ENCODE measurements at regions not wholly inside any gene's neighbourhood (a gene's known extent, or its start where the extent isn't known, plus 50 kb on each side); places are given as distances from the start of the nearest gene placed in this dataset.

- Histone ChIP-seq H3K36me3 (no peaks in the 10 kb centered on the region), H3K9me3 (no peaks in the 10 kb centered on the region), H3K27me3 (no peaks in the 10 kb centered on the region), H3K4me1 (no peaks in the 10 kb centered on the region), H3K27ac (no peak overlapping the region), H3K4me3 (no peak overlapping the region)
- TF ChIP-seq CTCF (IDR thresholded peaks at IDR 0.05) = no peak
- TF ChIP-seq POLR2A (IDR thresholded peaks at IDR 0.05) = no peak
- intact Hi-C loops (cut with DNase I) = loop anchor here in 1 of 2 donors (10.0 kb wide), 1 partner anchor 565 kb away; no protein-coding TSS in a partner anchor
- ATAC-seq (no peak), DNase-seq (no peak)
- WGBS (ENCODE audit: insufficient coverage, low coverage, low lambda C conversion rate, missing lambda C conversion rate) = 93% methylated on average over 5 of the region's 18 CpGs
Measured at GRCh38 chr11:70829134-70829885, 423.1 kb downstream of the SHANK2 start.

- H3K27me3 ChIP-seq = no peaks in the 10 kb centered on the region
- DNase-seq (no peak), ATAC-seq (no peak)
- H3K4me1 ChIP-seq = no peaks in the 10 kb centered on the region
- 63% methylated on average over 8 of the region's 9 CpGs for WGBS (ENCODE audit: insufficient coverage, low coverage, low lambda C conversion rate, missing lambda C conversion rate)
- TF ChIP-seq CTCF (IDR thresholded peaks at IDR 0.05) = no peak
- no peak for TF ChIP-seq POLR2A (IDR thresholded peaks at IDR 0.05)
- intact Hi-C loops (cut with DNase I) = loop anchor here in 1 of 2 donors (10.0 kb wide), 1 partner anchor 565 kb away; no protein-coding TSS in a partner anchor
- no peaks in the 10 kb centered on the region for H3K9me3 ChIP-seq
- H3K27ac ChIP-seq = no peak overlapping the region
- H3K36me3 ChIP-seq = no peaks in the 10 kb centered on the region
- no peak overlapping the region for H3K4me3 ChIP-seq
Measured at GRCh38 chr11:70829886-70830272, 422.5 kb downstream of the SHANK2 start.

GRCh38 chr11:70833011-70833410 is 419.4 kb downstream of the SHANK2 start:
- Histone ChIP-seq H3K27me3 (no peaks in the 10 kb centered on the region), H3K4me1 (no peaks in the 10 kb centered on the region), H3K36me3 (no peaks in the 10 kb centered on the region), H3K9me3 (no peaks in the 10 kb centered on the region), H3K4me3 (no peak overlapping the region), H3K27ac (no peak overlapping the region)
- no peak for ATAC-seq
- TF ChIP-seq CTCF (IDR thresholded peaks at IDR 0.05) (no peak), POLR2A (IDR thresholded peaks at IDR 0.05) (no peak)
- intact Hi-C loops (cut with DNase I) = no loop called here
- DNase-seq = no peak
- 100% methylated on average over 2 of the region's 11 CpGs for WGBS (ENCODE audit: insufficient coverage, low coverage, low lambda C conversion rate, missing lambda C conversion rate)

GRCh38 chr11:70833554-70833953 is 418.8 kb downstream of the SHANK2 start:
- H3K4me3 ChIP-seq = no peak overlapping the region
- WGBS (ENCODE audit: insufficient coverage, low coverage, low lambda C conversion rate, missing lambda C conversion rate) = 20% methylated on average over 2 of the region's 5 CpGs
- no peaks in the 10 kb centered on the region for H3K9me3 ChIP-seq
- intact Hi-C loops (cut with DNase I) = no loop called here
- H3K36me3 ChIP-seq = no peaks in the 10 kb centered on the region
- no peak overlapping the region for H3K27ac ChIP-seq
- DNase-seq = no peak
- no peak for ATAC-seq
- TF ChIP-seq CTCF (IDR thresholded peaks at IDR 0.05) (no peak), POLR2A (IDR thresholded peaks at IDR 0.05) (no peak)
- H3K27me3 ChIP-seq = no peaks in the 10 kb centered on the region
- no peaks in the 10 kb centered on the region for H3K4me1 ChIP-seq
